HG03460 (cell line): ENCODE measurements at regions not wholly inside any gene's neighbourhood (a gene's known extent, or its start where the extent isn't known, plus 50 kb on each side); places are given as distances from the start of the nearest gene placed in this dataset.

Experiments
- ATAC-seq: cut with Tn5 transposase; IDR thresholded peaks from one replicate; pipeline ENCODE4 v1.9.1; 2021; ENCODE audit not compliant: unreplicated experiment

GRCh38 chr1:217313096-217313495, 317.8 kb downstream of the GPATCH2 start:
- no peak for ATAC-seq

- no peak for ATAC-seq
These were observed 319.1 kb downstream of the GPATCH2 start for GRCh38 chr1:217311766-217312165.

GRCh38 chr1:217311269-217311668, 319.6 kb downstream of the GPATCH2 start:
- ATAC-seq, result no peak

- ATAC-seq, result no peak
These were observed 349.6 kb downstream of the GPATCH2 start for GRCh38 chr1:217281332-217281731.

- ATAC-seq, result no peak
These were observed 355.1 kb downstream of the GPATCH2 start for GRCh38 chr1:217275655-217276398.

- ATAC-seq, result no peak
These were observed 355.8 kb downstream of the GPATCH2 start for GRCh38 chr1:217274927-217275654.

- ATAC-seq, result no peak
These were observed 356.5 kb downstream of the GPATCH2 start for GRCh38 chr1:217274416-217274815.

GRCh38 chr1:217273866-217274265, 357.0 kb downstream of the GPATCH2 start:
- ATAC-seq, result no peak

GRCh38 chr1:217272385-217272784, 358.5 kb downstream of the GPATCH2 start:
- no peak for ATAC-seq

GRCh38 chr1:217270101-217270500, 360.8 kb downstream of the GPATCH2 start:
- ATAC-seq, result no peak

GRCh38 chr1:217268058-217268457, 362.8 kb downstream of the GPATCH2 start:
- ATAC-seq, result no peak

GRCh38 chr1:217261636-217262035, 369.3 kb downstream of the GPATCH2 start:
- no peak for ATAC-seq

- ATAC-seq, result no peak
These were observed 370.2 kb downstream of the GPATCH2 start for GRCh38 chr1:217260676-217261075.

GRCh38 chr1:217253985-217254384, 376.9 kb downstream of the GPATCH2 start:
- no peak for ATAC-seq

- no peak for ATAC-seq
These were observed 377.5 kb downstream of the GPATCH2 start for GRCh38 chr1:217253351-217253750.

GRCh38 chr1:217251121-217251520, 379.8 kb downstream of the GPATCH2 start:
- no peak for ATAC-seq

GRCh38 chr1:217249857-217250256, 381.0 kb downstream of the GPATCH2 start:
- no peak for ATAC-seq

- no peak for ATAC-seq
These were observed 385.9 kb downstream of the GPATCH2 start for GRCh38 chr1:217244971-217245370.

- ATAC-seq, result no peak
These were observed 390.2 kb downstream of the GPATCH2 start for GRCh38 chr1:217240656-217241055.

GRCh38 chr1:217238945-217239344, 391.9 kb downstream of the GPATCH2 start:
- no peak for ATAC-seq

- ATAC-seq, result no peak
These were observed 400.5 kb downstream of the GPATCH2 start for GRCh38 chr1:217230412-217230811.

- ATAC-seq, result no peak
These were observed 402.2 kb downstream of the GPATCH2 start for GRCh38 chr1:217228689-217229088.
